OCI-LY1 (cell line): ENCODE measurements at regions not wholly inside any gene's neighbourhood (a gene's known extent, or its start where the extent isn't known, plus 50 kb on each side); places are given as distances from the start of the nearest gene placed in this dataset.

ENCODE experiments used
- H2AFZ ChIP-seq: fragments of 200-600 bp; sonication (generic), shearing (Covaris generic); 2 replicates; pipeline ENCODE4 v1.6.0; 2014; ENCODE audit warnings: antibody characterized with exemption, mild to moderate bottlenecking, low read length
- H3F3A ChIP-seq: fragments of 200-600 bp; sonication (generic), shearing (Covaris generic); 2 replicates; pipeline ENCODE4 v1.6.0; 2014; ENCODE audit warnings: mild to moderate bottlenecking, antibody characterized with exemption, low read length, moderate library complexity; ENCODE audit not compliant: insufficient read depth
- H3K27ac ChIP-seq: fragments of 200-600 bp; sonication (generic); 2 replicates; pipeline ENCODE4 v1.5.1; 2014; ENCODE audit warnings: low read length, mixed run types, mild to moderate bottlenecking, low read depth; ENCODE audit not compliant: poor library complexity, severe bottlenecking
- H3K27me3 ChIP-seq: fragments of 200-600 bp; sonication (generic); 2 replicates; pipeline ENCODE4 v1.6.0; 2014; ENCODE audit warnings: antibody characterized with exemption, mild to moderate bottlenecking, low read length, moderate library complexity; ENCODE audit not compliant: insufficient read depth
- H3K36me3 ChIP-seq: fragments of 200-600 bp; sonication (generic); 2 replicates; pipeline ENCODE4 v1.6.1; 2014; ENCODE audit warnings: mild to moderate bottlenecking, antibody characterized with exemption, low read length, moderate library complexity, mixed read lengths; ENCODE audit not compliant: insufficient read depth
- H3K4me1 ChIP-seq: fragments of 200-600 bp; sonication (generic); 2 replicates; pipeline ENCODE4 v1.5.1; 2014; ENCODE audit warnings: mild to moderate bottlenecking, low read length, moderate library complexity; ENCODE audit not compliant: insufficient read depth, severe bottlenecking
- H3K4me2 ChIP-seq: fragments of 200-600 bp; sonication (generic), shearing (Covaris generic); 2 replicates; pipeline ENCODE4 v1.6.1; 2014; ENCODE audit warnings: low read length
- H3K4me3 ChIP-seq: fragments of 200-600 bp; sonication (generic); 2 replicates; pipeline ENCODE4 v1.5.1; 2014; ENCODE audit warnings: low read length, low read depth, mild to moderate bottlenecking, mixed read lengths; ENCODE audit not compliant: poor library complexity, severe bottlenecking
- H3K79me2 ChIP-seq: fragments of 200-600 bp; shearing (Covaris generic); 2 replicates; pipeline ENCODE4 v1.6.1; 2016; ENCODE audit warnings: mixed run types, low read length, mixed read lengths; ENCODE audit not compliant: insufficient read depth
- H3K9ac ChIP-seq: fragments of 200-600 bp; sonication (generic), shearing (Covaris generic); 2 replicates; pipeline ENCODE4 v1.6.1; 2014; ENCODE audit warnings: mild to moderate bottlenecking, low read length, mixed read lengths
- H3K9me2 ChIP-seq: fragments of 200-600 bp; sonication (generic), shearing (Covaris generic); 2 replicates; pipeline ENCODE4 v1.6.1; 2014; ENCODE audit warnings: low read depth, mild to moderate bottlenecking, low read length, mixed read lengths
- H3K9me3 ChIP-seq: fragments of 200-600 bp; shearing (Covaris generic); 2 replicates; pipeline ENCODE4 v1.6.1; 2014; ENCODE audit warnings: low read length, mixed read lengths
- H4K20me1 ChIP-seq: fragments of 200-600 bp; sonication (generic), shearing (Covaris generic); 2 replicates; pipeline ENCODE4 v1.6.0; 2016; ENCODE audit warnings: mild to moderate bottlenecking, low read length; ENCODE audit not compliant: insufficient read depth
- CTCF ChIP-seq: fragments of 200-600 bp; sonication (generic), shearing (Covaris generic); IDR thresholded peaks from 2 replicates; pipeline ENCODE4 v1.5.1; 2017; ENCODE audit warnings: mild to moderate bottlenecking, antibody characterized with exemption, low read length, moderate library complexity, mixed read lengths
- EZH2 ChIP-seq: fragments of 200-600 bp; sonication (generic), shearing (Covaris generic); IDR thresholded peaks from 2 replicates; pipeline ENCODE4 v1.8.0; 2017; ENCODE audit warnings: borderline replicate concordance, mixed run types, mild to moderate bottlenecking, antibody characterized with exemption, low read length, moderate library complexity, mixed read lengths

GRCh38 chr18:10142496-10143160, 228.8 kb downstream of the VAPA start:
- Histone ChIP-seq H2AFZ (no peak overlapping the region), H3K4me2 (no peak overlapping the region)
- TF ChIP-seq CTCF = no peak
- no peak for TF ChIP-seq EZH2

GRCh38 chr18:10143596-10143995, 229.8 kb downstream of the VAPA start:
- TF ChIP-seq EZH2 = no peak
- TF ChIP-seq CTCF = no peak
- H3K4me2 ChIP-seq = no peak overlapping the region
- no peak overlapping the region for H3K4me3 ChIP-seq
- no peaks in the 10 kb centered on the region for H3K36me3 ChIP-seq
- H3K4me1 ChIP-seq = no peaks in the 10 kb centered on the region
- no peak overlapping the region for H2AFZ ChIP-seq
- no peaks in the 10 kb centered on the region for H3K9me3 ChIP-seq
- no peak overlapping the region for H3K27ac ChIP-seq
- no peak overlapping the region for H3K9ac ChIP-seq
- H4K20me1 ChIP-seq = no peaks in the 10 kb centered on the region
- H3F3A ChIP-seq = no peaks in the 10 kb centered on the region
- no peaks in the 10 kb centered on the region for H3K79me2 ChIP-seq
- no peaks in the 10 kb centered on the region; the same call in 1 of the 2 replicates for H3K27me3 ChIP-seq
- H3K9me2 ChIP-seq = no peaks in the 10 kb centered on the region

More at GRCh38 chr18:10142496-10143160, 228.8 kb downstream of the VAPA start:
- H3K9ac ChIP-seq = no peak overlapping the region
- no peaks in the 10 kb centered on the region for H4K20me1 ChIP-seq
- H3K9me3 ChIP-seq = no peaks in the 10 kb centered on the region
- no peaks in the 10 kb centered on the region for H3K4me1 ChIP-seq
- no peaks in the 10 kb centered on the region for H3K36me3 ChIP-seq
- H3K9me2 ChIP-seq = no peaks in the 10 kb centered on the region
- no peaks in the 10 kb centered on the region for H3K79me2 ChIP-seq
- H3K4me3 ChIP-seq = no peak overlapping the region
- H3F3A ChIP-seq = no peaks in the 10 kb centered on the region
- H3K27me3 ChIP-seq = no peaks in the 10 kb centered on the region; the same call in none of the 2 replicates
- H3K27ac ChIP-seq = no peak overlapping the region

- no peaks in the 10 kb centered on the region for H3K9me3 ChIP-seq
- no peaks in the 10 kb centered on the region for H3F3A ChIP-seq
- no peaks in the 10 kb centered on the region; the same call in 1 of the 2 replicates for H3K27me3 ChIP-seq
- no peaks in the 10 kb centered on the region for H4K20me1 ChIP-seq
- no peak overlapping the region for H3K4me2 ChIP-seq
- H2AFZ ChIP-seq = no peak overlapping the region
- no peak overlapping the region for H3K4me3 ChIP-seq
- no peak overlapping the region for H3K27ac ChIP-seq
- H3K79me2 ChIP-seq = no peaks in the 10 kb centered on the region
- H3K9ac ChIP-seq = no peak overlapping the region
- no peaks in the 10 kb centered on the region for H3K9me2 ChIP-seq
- H3K36me3 ChIP-seq = no peaks in the 10 kb centered on the region
- H3K4me1 ChIP-seq = no peaks in the 10 kb centered on the region
- TF ChIP-seq CTCF = no peak
- TF ChIP-seq EZH2 = no peak
Observed at GRCh38 chr18:10145546-10145945, 231.7 kb downstream of the VAPA start.
